MM.1S (cell line): ENCODE measurements at regions not wholly inside any gene's neighbourhood (a gene's known extent, or its start where the extent isn't known, plus 50 kb on each side); places are given as distances from the start of the nearest gene placed in this dataset.

Source experiments
- DNase-seq: peaks from one replicate; pipeline ENCODE4 v3.0.0-alpha.2; 2015
- H2AFZ ChIP-seq: fragments of 300-600 bp; sonication (generic); 2 replicates; pipeline ENCODE4 v1.6.0; 2016; ENCODE audit warnings: antibody characterized with exemption, low read length
- H3F3A ChIP-seq: fragments of 300-600 bp; sonication (generic); 2 replicates; pipeline ENCODE4 v1.6.1; 2016; ENCODE audit warnings: mild to moderate bottlenecking, antibody characterized with exemption, low read length, moderate library complexity, mixed read lengths; ENCODE audit not compliant: insufficient read depth
- H3K27ac ChIP-seq: fragments of 300-600 bp; sonication (generic); 2 replicates; pipeline ENCODE4 v1.5.1; 2016; ENCODE audit warnings: mild to moderate bottlenecking, low read length
- H3K27me3 ChIP-seq: fragments of 300-600 bp; sonication (generic); replicated peaks from 2 replicates; pipeline ENCODE4 v1.6.0; 2016; ENCODE audit warnings: low read length; ENCODE audit not compliant: insufficient read depth
- H3K36me3 ChIP-seq: fragments of 300-600 bp; sonication (generic); replicated peaks from 2 replicates; pipeline ENCODE4 v1.6.1; 2016; ENCODE audit warnings: mild to moderate bottlenecking, low read length, mixed read lengths; ENCODE audit not compliant: insufficient read depth
- H3K4me1 ChIP-seq: fragments of 300-600 bp; sonication (generic); 2 replicates; pipeline ENCODE4 v1.6.1; 2016; ENCODE audit warnings: low read length, mixed read lengths
- H3K4me2 ChIP-seq: fragments of 300-600 bp; sonication (generic); 2 replicates; pipeline ENCODE4 v1.6.0; 2016; ENCODE audit warnings: low read depth, low read length
- H3K4me3 ChIP-seq: fragments of 300-600 bp; sonication (generic); 2 replicates; pipeline ENCODE4 v1.5.1; 2016; ENCODE audit warnings: low read length, mixed read lengths
- H3K79me2 ChIP-seq: fragments of 300-600 bp; sonication (generic); 2 replicates; pipeline ENCODE4 v1.6.1; 2016; ENCODE audit warnings: mixed run types, low read length, mixed read lengths
- H3K9ac ChIP-seq: fragments of 300-600 bp; sonication (generic); 2 replicates; pipeline ENCODE4 v1.6.1; 2016; ENCODE audit warnings: low read length, mixed read lengths
- H3K9me2 ChIP-seq: fragments of 300-600 bp; sonication (generic); replicated peaks from 2 replicates; pipeline ENCODE4 v1.6.1; 2016; ENCODE audit warnings: mild to moderate bottlenecking, low read length, mixed read lengths; ENCODE audit not compliant: insufficient read depth
- H3K9me3 ChIP-seq: fragments of 300-600 bp; sonication (generic); replicated peaks from 2 replicates; pipeline ENCODE4 v1.6.1; 2016; ENCODE audit warnings: mild to moderate bottlenecking, low read length, mixed read lengths; ENCODE audit not compliant: insufficient read depth
- H4K20me1 ChIP-seq: fragments of 300-600 bp; sonication (generic); 2 replicates; pipeline ENCODE4 v1.6.1; 2016; ENCODE audit warnings: mild to moderate bottlenecking, low read length, moderate library complexity, mixed read lengths; ENCODE audit not compliant: insufficient read depth
- EZH2 ChIP-seq: fragments of 300-600 bp; sonication (generic); optimal IDR thresholded peaks from 2 replicates; pipeline ENCODE3; 2017; ENCODE audit warnings: low read depth, mild to moderate bottlenecking, antibody characterized with exemption, low read length, mixed read lengths
- EZH2phosphoT487 ChIP-seq: fragments of 300-600 bp; sonication (generic); IDR thresholded peaks from 2 replicates; pipeline ENCODE4 v1.6.1; 2018; ENCODE audit warnings: antibody characterized with exemption, low read length
- TF ChIP-seq, protein P1 (sequence below): fragments of 300-600 bp; sonication (generic); IDR thresholded peaks from 2 replicates; pipeline ENCODE4 v1.5.1; 2016; ENCODE audit warnings: antibody characterized with exemption, low read length, mixed read lengths

DNA sequence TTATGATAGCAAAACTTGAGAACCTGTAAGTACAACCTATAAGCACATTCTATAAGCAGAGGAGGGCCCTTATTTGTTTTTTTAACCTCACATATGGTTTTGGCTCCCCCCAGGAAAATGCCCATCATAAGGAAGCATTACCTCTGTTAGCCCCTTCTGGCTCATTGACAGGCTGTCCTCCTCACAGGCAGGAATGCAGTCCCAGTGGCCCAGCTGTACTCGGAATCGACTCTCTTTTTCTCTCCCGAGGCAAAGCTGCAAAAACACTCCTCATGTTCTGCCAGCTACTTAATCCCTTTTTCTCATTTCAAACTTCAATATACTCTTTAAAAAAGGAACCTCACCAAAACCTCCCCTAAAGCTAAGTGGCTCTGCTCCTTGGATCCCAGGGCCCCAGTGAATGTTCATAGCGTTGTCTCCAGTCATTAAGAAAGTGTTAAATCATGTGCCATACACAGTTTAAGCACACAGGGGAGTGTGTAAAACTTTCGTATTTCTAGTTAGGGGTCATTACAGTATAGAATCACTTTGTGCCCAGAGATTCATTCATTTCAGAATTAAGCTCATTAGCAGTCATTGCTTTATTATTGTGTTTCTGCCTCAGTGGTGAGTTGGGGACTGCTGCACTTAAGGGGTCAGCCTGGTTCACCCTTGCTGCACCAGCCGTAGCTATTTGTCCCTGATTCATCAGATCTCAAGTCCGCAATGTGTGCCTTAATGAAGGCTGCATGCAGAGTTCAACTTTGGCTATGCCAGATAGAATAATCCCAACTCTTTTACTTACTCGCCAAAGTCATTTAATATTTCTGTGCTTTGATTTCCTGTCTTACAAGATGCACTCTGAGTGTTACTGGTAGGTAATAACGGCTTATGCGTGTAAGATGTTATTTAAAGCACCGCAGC, 57.6 kb downstream of the JRKL start:
- no peak overlapping the region for H3K9ac ChIP-seq
- no peak overlapping the region for H3K27ac ChIP-seq
- no peaks in the 10 kb centered on the region for H3K4me1 ChIP-seq
- H3K27me3 ChIP-seq, result no peaks in the 10 kb centered on the region
- H3K4me2 ChIP-seq, result no peak overlapping the region
- TF ChIP-seq, protein P1, sequence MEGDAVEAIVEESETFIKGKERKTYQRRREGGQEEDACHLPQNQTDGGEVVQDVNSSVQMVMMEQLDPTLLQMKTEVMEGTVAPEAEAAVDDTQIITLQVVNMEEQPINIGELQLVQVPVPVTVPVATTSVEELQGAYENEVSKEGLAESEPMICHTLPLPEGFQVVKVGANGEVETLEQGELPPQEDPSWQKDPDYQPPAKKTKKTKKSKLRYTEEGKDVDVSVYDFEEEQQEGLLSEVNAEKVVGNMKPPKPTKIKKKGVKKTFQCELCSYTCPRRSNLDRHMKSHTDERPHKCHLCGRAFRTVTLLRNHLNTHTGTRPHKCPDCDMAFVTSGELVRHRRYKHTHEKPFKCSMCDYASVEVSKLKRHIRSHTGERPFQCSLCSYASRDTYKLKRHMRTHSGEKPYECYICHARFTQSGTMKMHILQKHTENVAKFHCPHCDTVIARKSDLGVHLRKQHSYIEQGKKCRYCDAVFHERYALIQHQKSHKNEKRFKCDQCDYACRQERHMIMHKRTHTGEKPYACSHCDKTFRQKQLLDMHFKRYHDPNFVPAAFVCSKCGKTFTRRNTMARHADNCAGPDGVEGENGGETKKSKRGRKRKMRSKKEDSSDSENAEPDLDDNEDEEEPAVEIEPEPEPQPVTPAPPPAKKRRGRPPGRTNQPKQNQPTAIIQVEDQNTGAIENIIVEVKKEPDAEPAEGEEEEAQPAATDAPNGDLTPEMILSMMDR, result no peak
- no peak for TF ChIP-seq EZH2
- no peaks in the 10 kb centered on the region for H3K9me2 ChIP-seq
- H3K9me3 ChIP-seq, result no peaks in the 10 kb centered on the region
- no peak overlapping the region for H2AFZ ChIP-seq
- no peak overlapping the region for H3K4me3 ChIP-seq
- no peaks in the 10 kb centered on the region for H3K36me3 ChIP-seq
- no peaks in the 10 kb centered on the region for H3K79me2 ChIP-seq
- H3F3A ChIP-seq, result no peaks in the 10 kb centered on the region
- DNase-seq, result no peak
- H4K20me1 ChIP-seq, result no peaks in the 10 kb centered on the region

DNA sequence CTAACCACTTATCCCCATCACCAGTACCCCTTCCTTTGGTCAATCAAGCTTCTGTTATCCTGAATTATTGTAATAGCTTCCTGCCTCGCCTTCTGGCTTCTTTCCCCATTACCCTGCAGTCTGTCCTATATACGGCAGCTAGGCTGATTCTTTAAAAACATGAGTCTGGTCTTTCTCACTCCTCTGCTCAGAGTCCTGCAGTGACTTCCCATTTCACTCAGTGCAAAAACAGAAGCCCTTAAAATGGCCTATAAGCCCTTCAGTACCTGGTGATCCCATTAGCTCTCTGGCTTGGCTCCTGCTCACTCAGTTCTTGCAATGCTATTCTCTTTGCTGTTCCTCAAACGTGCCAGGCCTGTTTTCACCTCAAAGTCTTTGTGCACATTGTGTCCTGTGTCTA, 58.4 kb downstream of the JRKL start:
- Histone ChIP-seq H3K79me2 (no peaks in the 10 kb centered on the region), H3K4me3 (no peak overlapping the region), H4K20me1 (no peaks in the 10 kb centered on the region), H3K9ac (no peak overlapping the region), H3F3A (no peaks in the 10 kb centered on the region), H3K9me2 (no peaks in the 10 kb centered on the region), H3K4me2 (no peak overlapping the region), H2AFZ (no peak overlapping the region), H3K27me3 (no peaks in the 10 kb centered on the region), H3K27ac (no peak overlapping the region), H3K36me3 (no peaks in the 10 kb centered on the region), H3K4me1 (no peaks in the 10 kb centered on the region), H3K9me3 (no peaks in the 10 kb centered on the region)
- TF ChIP-seq EZH2phosphoT487, result no peak
- TF ChIP-seq, protein P1, result no peak
- no peak for TF ChIP-seq EZH2
- DNase-seq, result no peak

DNA sequence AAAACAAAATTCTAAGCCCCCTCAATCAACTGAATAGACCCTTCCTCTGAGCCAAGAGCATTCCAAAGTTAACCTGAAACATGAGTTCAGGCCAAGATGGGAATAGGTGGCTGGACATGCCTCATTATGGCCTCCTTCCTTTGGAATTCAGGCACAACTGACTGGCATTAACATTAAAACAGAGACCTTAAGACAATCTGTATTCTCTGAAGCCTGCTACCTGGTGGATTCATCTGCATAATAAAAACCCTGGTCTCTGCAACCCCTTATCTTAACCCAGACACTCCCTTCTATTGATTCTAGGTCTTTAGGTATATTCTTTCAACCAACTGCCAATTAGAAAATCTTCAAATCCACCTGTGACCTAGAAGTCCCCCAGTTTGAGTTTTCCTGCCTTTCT, 66.3 kb downstream of the JRKL start:
- Histone ChIP-seq H3K27me3 (no peaks in the 10 kb centered on the region), H3K4me3 (no peak overlapping the region), H4K20me1 (no peaks in the 10 kb centered on the region), H3K36me3 (no peaks in the 10 kb centered on the region), H3K9ac (no peak overlapping the region), H3K4me1 (no peaks in the 10 kb centered on the region), H2AFZ (no peak overlapping the region), H3K4me2 (no peak overlapping the region), H3F3A (no peaks in the 10 kb centered on the region), H3K9me2 (no peaks in the 10 kb centered on the region), H3K27ac (no peak overlapping the region), H3K9me3 (no peaks in the 10 kb centered on the region), H3K79me2 (no peaks in the 10 kb centered on the region)
- no peak for TF ChIP-seq EZH2phosphoT487
- no peak for DNase-seq

DNA sequence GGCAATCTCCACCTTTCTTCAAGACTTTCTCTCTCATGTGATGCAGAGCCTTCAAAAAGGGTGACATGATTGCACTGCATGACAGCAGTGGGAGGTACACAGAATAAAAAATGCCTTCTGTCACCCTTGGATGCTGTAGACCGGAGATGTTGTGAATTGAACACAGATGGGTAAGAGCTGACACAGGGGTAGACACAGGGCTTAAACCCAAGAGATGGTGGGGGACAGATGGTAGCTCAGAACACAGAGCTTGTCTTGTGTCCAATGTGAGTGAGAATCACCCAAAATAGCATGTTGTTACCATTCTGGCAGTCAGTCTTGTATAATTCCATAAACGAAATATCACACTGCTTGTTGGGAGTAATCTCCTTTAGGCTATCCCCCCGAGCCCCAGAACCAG, 69.9 kb downstream of the JRKL start:
- Histone ChIP-seq H3K4me1 (no peaks in the 10 kb centered on the region), H3K9ac (no peak overlapping the region), H4K20me1 (no peaks in the 10 kb centered on the region), H3K9me2 (no peaks in the 10 kb centered on the region), H2AFZ (no peak overlapping the region), H3K4me2 (no peak overlapping the region), H3K36me3 (no peaks in the 10 kb centered on the region), H3K27me3 (no peaks in the 10 kb centered on the region), H3K4me3 (no peak overlapping the region), H3K27ac (no peak overlapping the region), H3K9me3 (no peaks in the 10 kb centered on the region), H3K79me2 (no peaks in the 10 kb centered on the region), H3F3A (peaks cover 3% of the 10 kb centered on the region; the same call in 1 of the 2 replicates)
- TF ChIP-seq, protein P1, result no peak
- TF ChIP-seq EZH2 (no peak), EZH2phosphoT487 (no peak)
- DNase-seq, result no peak
